DMS53 (cell line): ENCODE measurements at regions not wholly inside any gene's neighbourhood (a gene's known extent, or its start where the extent isn't known, plus 50 kb on each side); places are given as distances from the start of the nearest gene placed in this dataset.
"Not testable (repeated sequence)": the region's sequence is repeated elsewhere in the genome, so short reads cannot be mapped to it uniquely, and the experiment has no call there.

ENCODE experiments used
- DNase-seq: peaks from one replicate; lab custom pipeline; 2025; lab: John Stamatoyannopoulos, UW

GRCh38 chr5:60445427-60445826, 254.5 kb downstream of the DEPDC1B start:
- no peak for DNase-seq

- no peak for DNase-seq
Observed at GRCh38 chr5:60444661-60445360, 255.2 kb downstream of the DEPDC1B start.

DNA sequence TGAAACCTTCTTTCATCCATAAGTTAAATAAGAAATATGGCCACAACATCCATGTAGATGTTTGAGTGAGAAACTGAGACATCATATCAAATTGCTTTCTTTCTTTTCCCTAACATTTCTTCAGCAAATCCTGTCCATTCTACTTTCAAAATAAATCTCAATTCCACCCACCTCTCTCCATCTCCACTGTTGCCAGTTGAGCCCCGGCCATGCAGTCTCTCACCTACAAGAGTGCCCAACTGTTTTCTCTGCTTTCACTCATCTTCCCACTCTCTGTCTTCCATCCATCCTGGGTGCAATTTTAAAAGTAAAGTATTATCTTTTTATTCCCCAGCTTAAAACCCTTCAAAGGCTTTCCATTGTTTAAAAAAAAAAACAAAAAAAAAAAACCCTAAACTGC, 260.4 kb downstream of the DEPDC1B start:
- no peak for DNase-seq

- DNase-seq: no peak
Observed at GRCh38 chr5:60437308-60437707, 262.7 kb downstream of the DEPDC1B start.

GRCh38 chr5:60436518-60436917, 263.4 kb downstream of the DEPDC1B start:
- no peak for DNase-seq

- DNase-seq: no peak
Observed at GRCh38 chr5:60435808-60436207, 264.2 kb downstream of the DEPDC1B start.

DNA sequence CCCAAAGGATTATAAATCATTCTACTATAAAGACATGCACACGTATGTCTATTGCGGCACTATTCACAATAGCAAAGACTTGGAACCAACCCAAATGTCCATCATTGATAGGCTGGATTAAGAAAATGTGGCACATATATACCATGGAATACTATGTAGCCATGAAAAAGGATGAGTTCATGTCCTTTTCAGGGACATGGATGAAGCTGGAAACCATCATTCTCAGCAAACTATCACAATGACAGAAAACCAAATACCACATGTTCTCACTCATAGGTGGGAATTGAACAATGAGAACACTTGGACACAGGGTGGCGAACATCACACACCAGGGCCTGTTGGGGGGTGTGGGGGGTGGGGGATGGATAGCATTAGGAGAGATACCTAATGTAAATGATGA, 273.8 kb downstream of the DEPDC1B start:
- not testable (repeated sequence) for DNase-seq

- DNase-seq: not testable (repeated sequence)
Observed at GRCh38 chr5:60420773-60421172, 279.2 kb downstream of the DEPDC1B start.

GRCh38 chr5:60417500-60418181, 282.3 kb downstream of the DEPDC1B start:
- peak; percentile 34 for DNase-seq

DNA sequence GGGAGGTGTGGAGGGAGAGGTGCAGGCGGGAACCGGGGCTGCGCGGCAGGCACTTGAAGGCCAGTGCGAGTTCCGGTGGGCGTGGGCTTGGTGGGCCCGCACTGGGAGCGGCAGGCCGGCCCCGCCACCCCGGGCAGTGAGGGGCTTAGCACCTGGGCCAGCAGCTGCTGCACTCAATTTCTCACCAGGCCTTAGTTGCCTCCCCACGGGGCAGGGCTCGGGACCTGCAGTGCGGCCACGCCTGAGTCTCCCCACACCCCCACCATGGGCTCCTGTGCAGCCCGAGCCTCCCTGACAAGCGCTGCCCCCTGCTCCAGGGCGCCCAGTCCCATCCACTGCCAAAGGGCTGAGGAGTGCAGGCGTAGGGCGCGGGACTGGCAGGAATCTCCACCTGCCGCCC, 284.5 kb downstream of the DEPDC1B start:
- no peak for DNase-seq

GRCh38 chr5:60410427-60410826, 289.5 kb downstream of the DEPDC1B start:
- no peak for DNase-seq

DNA sequence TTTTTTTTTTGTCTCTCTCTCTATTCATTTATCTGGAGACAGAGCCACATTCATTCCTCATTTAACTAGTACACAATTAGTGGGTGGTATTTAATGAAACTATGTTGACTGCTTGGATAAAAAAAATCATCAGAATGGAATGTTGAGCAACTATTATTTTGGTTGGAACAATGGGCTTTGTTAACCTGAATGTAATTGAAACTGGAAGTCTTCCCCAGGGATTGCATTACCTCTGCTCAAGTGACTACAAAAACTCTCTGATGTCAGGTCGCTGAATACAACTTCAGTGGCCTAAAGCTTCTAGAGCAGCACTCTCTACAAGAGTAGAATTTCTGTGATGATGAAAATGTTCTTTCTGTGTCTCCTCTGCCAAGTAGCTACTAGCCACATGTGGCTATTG, 295.8 kb downstream of the DEPDC1B start:
- DNase-seq: no peak

DNA sequence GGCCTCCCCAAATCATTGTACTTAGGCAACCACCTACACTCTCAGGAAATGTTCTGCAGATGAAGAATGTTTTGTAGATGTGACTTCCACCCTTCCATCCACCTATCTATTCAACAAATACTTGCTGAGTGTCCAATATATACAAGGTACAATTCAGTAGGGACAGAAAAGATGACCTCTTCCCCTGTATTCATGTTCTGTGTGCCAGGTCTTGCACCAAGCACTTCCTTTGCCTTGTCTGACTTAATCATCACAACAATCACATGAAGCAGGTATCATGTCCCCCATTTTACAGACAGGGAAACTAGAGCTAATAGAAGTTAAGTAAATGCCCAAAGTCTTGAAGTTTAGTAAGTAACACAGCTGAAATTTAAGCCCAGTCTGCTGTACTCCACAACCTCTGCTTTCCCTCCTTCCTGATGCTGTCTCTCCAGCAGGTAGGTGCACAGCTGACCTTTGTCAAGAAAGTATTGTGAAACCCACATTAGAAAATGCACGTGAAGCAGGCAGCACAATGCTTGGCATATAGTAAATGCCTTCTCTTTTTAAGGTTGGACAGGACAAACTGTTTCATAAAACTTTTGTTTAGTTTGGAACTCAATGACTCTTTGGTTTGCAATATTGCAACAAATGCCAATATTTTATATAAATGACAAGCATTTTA, 296.5 kb downstream of the DEPDC1B start:
- no peak for DNase-seq

DNA sequence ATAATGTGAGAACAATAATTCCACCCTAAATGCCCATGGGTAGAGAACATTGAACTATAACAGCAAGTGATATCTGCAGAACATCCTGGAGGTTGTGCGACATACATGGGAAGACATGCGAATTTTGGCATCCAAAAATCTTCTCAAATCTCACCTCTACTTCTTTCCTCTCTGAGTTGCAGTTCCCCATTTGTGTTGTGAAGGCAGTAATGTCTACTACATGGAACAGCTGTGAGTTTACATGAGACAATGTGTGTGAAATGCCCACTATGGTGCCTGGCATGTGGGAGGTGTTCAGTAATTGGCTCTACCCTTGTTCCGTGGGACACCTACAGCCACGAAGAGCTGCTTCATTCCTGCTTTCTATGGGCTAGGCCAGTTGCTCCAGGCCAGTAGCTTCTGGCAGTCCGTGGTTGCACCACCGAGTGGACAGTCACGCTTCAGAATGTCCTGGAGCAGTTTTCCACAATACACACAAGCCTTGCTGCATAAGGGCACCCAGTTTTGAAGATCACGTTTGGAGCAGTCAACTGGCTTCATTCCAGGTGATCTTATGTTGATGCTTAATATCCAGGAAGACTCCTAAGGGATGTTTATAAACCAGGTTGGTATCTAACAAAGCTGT, 297.7 kb downstream of the DEPDC1B start:
- DNase-seq: no peak

DNA sequence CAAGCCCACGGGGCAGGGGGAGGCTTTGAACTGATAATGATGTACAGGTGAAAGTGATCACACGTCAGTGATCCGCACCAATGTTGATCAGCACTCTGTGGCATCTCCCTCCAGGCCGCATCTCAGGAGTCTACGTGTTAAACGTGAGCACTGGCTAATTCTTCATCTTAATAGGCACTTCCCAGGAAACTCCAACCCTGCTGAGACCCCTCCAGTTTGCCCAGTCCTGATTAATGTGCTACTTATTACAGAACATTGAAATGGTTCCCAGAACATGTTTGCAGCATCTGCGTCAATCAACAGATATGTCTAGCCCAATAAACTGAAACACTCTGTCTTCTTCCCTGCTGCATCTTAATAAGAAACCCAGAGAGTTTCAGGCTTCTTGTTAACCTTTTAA, 298.4 kb downstream of the DEPDC1B start:
- no peak for DNase-seq

GRCh38 chr5:60399507-60399906, 300.5 kb downstream of the DEPDC1B start:
- DNase-seq: no peak

- DNase-seq: no peak
Observed at GRCh38 chr5:60395712-60396329, 304.1 kb downstream of the DEPDC1B start.

- DNase-seq: peak; percentile 51
Observed at GRCh38 chr5:60387051-60387440, 312.9 kb downstream of the DEPDC1B start.

GRCh38 chr5:60386436-60387050, 313.4 kb downstream of the DEPDC1B start:
- DNase-seq: no peak

DNA sequence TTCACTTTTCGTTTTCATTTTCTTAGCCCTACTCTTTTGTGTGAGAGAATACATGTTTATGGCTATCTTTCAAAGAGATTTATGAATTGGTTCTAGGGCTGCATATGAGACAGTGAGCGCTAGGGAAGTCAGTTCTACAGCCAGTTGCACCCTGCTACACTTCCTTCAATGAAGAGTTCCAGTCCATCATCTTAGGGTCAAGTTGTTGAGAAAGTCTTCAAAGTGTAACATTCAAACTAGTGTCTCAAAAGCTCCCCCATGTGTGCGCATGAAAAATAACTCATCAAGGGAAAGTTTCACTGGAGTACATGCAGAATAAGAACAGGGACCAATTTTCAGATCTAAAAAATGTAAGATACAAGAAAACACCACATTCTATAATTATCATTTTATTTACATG, 317.2 kb downstream of the DEPDC1B start:
- DNase-seq: peak; percentile 47

DNA sequence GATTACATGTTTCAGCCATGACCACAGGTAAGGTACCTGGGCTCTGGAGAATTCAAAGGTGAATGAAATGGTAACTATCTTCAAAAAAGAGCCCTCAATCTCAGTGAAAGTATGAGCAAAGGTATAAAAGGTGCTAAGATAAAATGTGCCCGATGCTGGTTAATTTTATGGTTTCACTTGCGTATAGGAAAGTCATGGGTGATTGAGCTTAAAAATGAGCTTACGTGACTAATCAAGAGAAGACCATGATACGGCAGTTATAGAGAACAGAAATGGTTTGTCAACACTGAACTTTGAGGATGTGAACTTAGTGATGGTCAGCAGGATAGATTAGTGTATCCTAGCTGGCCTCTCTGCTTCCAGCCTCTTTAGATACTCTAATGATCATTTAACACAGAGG, 320.1 kb downstream of the DEPDC1B start:
- no peak for DNase-seq

- no peak for DNase-seq
Observed at GRCh38 chr5:60377826-60378225, 322.1 kb downstream of the DEPDC1B start.
